Colonic mucosa (tissue), 4 donors: ENCODE measurements at regions not wholly inside any gene's neighbourhood (a gene's known extent, or its start where the extent isn't known, plus 50 kb on each side); places are given as distances from the start of the nearest gene placed in this dataset.

Source experiments
- DNase-seq: peaks from one replicate; pipeline ENCODE4 v3.0.0-alpha.2; 2020
- H3K27ac ChIP-seq: fragments of 200-600 bp; one replicate; pipeline ENCODE4 v1.8.0; 2021
- H3K27me3 ChIP-seq: fragments of 200-600 bp; one replicate; pipeline ENCODE4 v1.8.0; 2021
- H3K36me3 ChIP-seq: fragments of 200-600 bp; one replicate; pipeline ENCODE4 v1.8.0; 2021
- H3K4me1 ChIP-seq: fragments of 200-600 bp; one replicate; pipeline ENCODE4 v1.8.0; 2021; ENCODE audit warnings: mild to moderate bottlenecking
- H3K4me3 ChIP-seq: fragments of 200-600 bp; one replicate; pipeline ENCODE4 v1.8.0; 2021
- H3K9ac ChIP-seq, 2 donors: one replicate each; pipeline ENCODE4 v1.7.0; 2013; ENCODE audit warnings: control low read depth in 2 of 2, low read depth in 2 of 2, low read length in 2 of 2
- H3K9me3 ChIP-seq: fragments of 200-600 bp; one replicate; pipeline ENCODE4 v1.8.0; 2021
- CTCF ChIP-seq: fragments of 200-600 bp; IDR thresholded peaks from one replicate; pipeline ENCODE4 v1.8.0; 2022; ENCODE audit warnings: antibody characterized with exemption, mild to moderate bottlenecking
- intact Hi-C: fragments of 100-400 bp; cut with DNase I; formaldehyde crosslinking; loops from one replicate; pipeline ENCODE4 v1.14.1; 2022
- donor health status: healthy.
- donor health status: DM: no; HTN: no; CAD: no.
- donor health status: DM: no; HTN: no; CAD: no.

GRCh38 chr1:228884196-228884595 is 148.9 kb downstream of the RHOU start:
- H3K27ac ChIP-seq, result no peak overlapping the region
- no peaks in the 10 kb centered on the region for H3K36me3 ChIP-seq
- no peaks in the 10 kb centered on the region for H3K27me3 ChIP-seq
- no peak overlapping the region for H3K9ac ChIP-seq
- intact Hi-C loops, result no loop called here
- no peaks in the 10 kb centered on the region for H3K9me3 ChIP-seq
- peak; percentile 4 for DNase-seq
- no peak for TF ChIP-seq CTCF
- no peak overlapping the region for H3K4me3 ChIP-seq
- H3K4me1 ChIP-seq, result no peaks in the 10 kb centered on the region

- DNase-seq, result peak; percentile 5
- no peak overlapping the region for H3K27ac ChIP-seq
- intact Hi-C loops, result no loop called here
These were observed 149.6 kb downstream of the RHOU start for GRCh38 chr1:228884615-228885566.

GRCh38 chr1:228885845-228886244 is 150.6 kb downstream of the RHOU start:
- Histone ChIP-seq H3K36me3 (no peaks in the 10 kb centered on the region), H3K27me3 (no peaks in the 10 kb centered on the region), H3K4me1 (no peaks in the 10 kb centered on the region), H3K27ac (no peak overlapping the region), H3K9me3 (no peaks in the 10 kb centered on the region), H3K4me3 (no peak overlapping the region), H3K9ac (no peak overlapping the region)
- intact Hi-C loops, result no loop called here
- no peak for DNase-seq
- no peak for TF ChIP-seq CTCF

More at GRCh38 chr1:228884615-228885566, 149.6 kb downstream of the RHOU start:
- H3K4me3 ChIP-seq, result no peak overlapping the region
- H3K9me3 ChIP-seq, result no peaks in the 10 kb centered on the region
- H3K27me3 ChIP-seq, result no peaks in the 10 kb centered on the region
- no peaks in the 10 kb centered on the region for H3K4me1 ChIP-seq
- no peak overlapping the region for H3K9ac ChIP-seq
- H3K36me3 ChIP-seq, result no peaks in the 10 kb centered on the region
- TF ChIP-seq CTCF, result no peak

GRCh38 chr1:228887101-228887500 is 151.8 kb downstream of the RHOU start:
- no peaks in the 10 kb centered on the region for H3K4me1 ChIP-seq
- no peak overlapping the region for H3K4me3 ChIP-seq
- H3K27ac ChIP-seq, result no peak overlapping the region
- no peak for TF ChIP-seq CTCF
- no peak for DNase-seq
- intact Hi-C loops, result no loop called here
- H3K27me3 ChIP-seq, result no peaks in the 10 kb centered on the region
- H3K9ac ChIP-seq, result no peak overlapping the region
- H3K9me3 ChIP-seq, result no peaks in the 10 kb centered on the region
- H3K36me3 ChIP-seq, result no peaks in the 10 kb centered on the region

GRCh38 chr1:228887960-228888359 is 152.7 kb downstream of the RHOU start:
- H3K27me3 ChIP-seq, result no peaks in the 10 kb centered on the region
- no peak overlapping the region for H3K9ac ChIP-seq
- intact Hi-C loops, result no loop called here
- TF ChIP-seq CTCF, result no peak
- H3K4me1 ChIP-seq, result no peaks in the 10 kb centered on the region
- H3K36me3 ChIP-seq, result no peaks in the 10 kb centered on the region
- no peak overlapping the region for H3K27ac ChIP-seq
- no peak for DNase-seq
- no peaks in the 10 kb centered on the region for H3K9me3 ChIP-seq
- no peak overlapping the region for H3K4me3 ChIP-seq
